Pancreas (tissue), 10 donors: ENCODE measurements at regions not wholly inside any gene's neighbourhood (a gene's known extent, or its start where the extent isn't known, plus 50 kb on each side); places are given as distances from the start of the nearest gene placed in this dataset.

Experiments used
- ATAC-seq, 4 donors: fragments of 200-7000 bp; cut with Tn5 transposase; one replicate each; pipeline versions ENCODE4 v1.8.0 to v1.9.1; 2020; ENCODE audit warnings: mild to moderate bottlenecking in 4 of 4, moderate library complexity in 4 of 4
- DNase-seq, 6 donors: peaks; one replicate each; pipeline ENCODE4 v3.0.0-alpha.2; 2020
- FAIRE-seq: peaks from 2 replicates; lab custom pipeline; 2012; peaks lifted over from hg19 to GRCh38; lab: Jason Lieb, UNC
- H3K27ac ChIP-seq, 4 donors: fragments of 200-600 bp; sonication (generic); 1 replicate in 3 of 4; 2 replicates in 1 of 4; pipeline versions ENCODE4 v1.5.0 to v1.8.0; 2020
- H3K27me3 ChIP-seq, 4 donors: fragments of 200-600 bp; one replicate each; pipeline ENCODE4 v1.8.0; 2021
- H3K36me3 ChIP-seq, 3 donors: fragments of 200-600 bp; sonication (generic) in 1 of 3; one replicate each; pipeline versions ENCODE4 v1.5.0 to v1.8.0; 2020 to 2021
- H3K4me1 ChIP-seq, 3 donors: fragments of 200-600 bp; one replicate each; pipeline ENCODE4 v1.8.0; 2021
- H3K4me3 ChIP-seq, 4 donors: fragments of 200-600 bp; sonication (generic) in 2 of 4; one replicate each; pipeline versions ENCODE4 v1.5.0 to v1.8.0; 2020 to 2021
- H3K9me3 ChIP-seq, 4 donors: fragments of 200-600 bp; one replicate each; pipeline ENCODE4 v1.8.0; 2021
- WGBS, 2 donors: extraction: QIAGEN DNeasy Blood & Tissue Kit; methylation state at CpG; one replicate each; pipeline ENCODE4 v1.1.7; 2013; 5-methylcytosine and 5-hydroxymethylcytosine counted together
- intact Hi-C, 3 donors: fragments of 100-400 bp; cut with DNase I; formaldehyde crosslinking; loops; one replicate each; pipeline versions ENCODE4 v1.11.1 to v1.14.2; 2022
- TF ChIP-seq, protein P1 (sequence below), 4 donors: fragments of 200-600 bp; sonication (generic) in 3 of 4; IDR thresholded peaks; one replicate each; pipeline versions ENCODE4 v1.5.0 to v1.8.0; 2021; ENCODE audit warnings: antibody characterized with exemption in 4 of 4
- donor health status: healthy with polysubstance abuse.
- donor health status: DM: no; HTN: no; CAD: no; lungs with moderate emphysema.
- donor health status: DM: no; HTN: no; CAD: no.
- donor health status: control.
- donor health status: control.
- donor health status: Bipolar disorder and iron deficiency.
- donor health status: DM: yes; HTN: yes; CAD: no.
- donor health status: DM: no; HTN: no; CAD: no.
- donor health status: DM: no; HTN: no; CAD: no.
- donor health status: DM: yes; HTN: yes; CAD: no.

DNA sequence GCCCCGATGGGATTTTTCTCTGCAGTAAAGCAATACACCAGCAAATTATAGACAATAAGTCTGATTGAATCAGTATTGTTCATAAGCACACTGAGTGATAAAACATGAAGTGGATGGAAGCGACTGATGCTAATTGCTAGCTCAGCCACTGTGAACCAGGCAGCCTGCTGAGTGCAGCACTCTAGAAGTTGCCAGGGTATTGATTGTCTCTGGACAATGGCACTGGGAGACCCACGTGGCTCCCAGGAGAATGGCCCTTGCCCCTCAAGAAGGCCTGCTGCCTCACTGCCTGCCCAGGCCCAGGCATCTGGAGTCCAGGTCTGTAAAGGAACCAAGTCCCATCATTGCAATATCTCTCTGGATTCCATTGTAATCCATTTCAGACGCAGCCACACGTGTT lies 80.4 kb upstream of the TCERG1L start:
- intact Hi-C loops = no loop called here
- no peak for ATAC-seq
- Histone ChIP-seq H3K4me1 (no peaks in the 10 kb centered on the region), H3K36me3 (no peaks in the 10 kb centered on the region), H3K9me3 (no peaks in the 10 kb centered on the region), H3K27me3 (no peaks in the 10 kb centered on the region), H3K27ac (no peak overlapping the region), H3K4me3 (no peak overlapping the region)
- TF ChIP-seq, protein P1, sequence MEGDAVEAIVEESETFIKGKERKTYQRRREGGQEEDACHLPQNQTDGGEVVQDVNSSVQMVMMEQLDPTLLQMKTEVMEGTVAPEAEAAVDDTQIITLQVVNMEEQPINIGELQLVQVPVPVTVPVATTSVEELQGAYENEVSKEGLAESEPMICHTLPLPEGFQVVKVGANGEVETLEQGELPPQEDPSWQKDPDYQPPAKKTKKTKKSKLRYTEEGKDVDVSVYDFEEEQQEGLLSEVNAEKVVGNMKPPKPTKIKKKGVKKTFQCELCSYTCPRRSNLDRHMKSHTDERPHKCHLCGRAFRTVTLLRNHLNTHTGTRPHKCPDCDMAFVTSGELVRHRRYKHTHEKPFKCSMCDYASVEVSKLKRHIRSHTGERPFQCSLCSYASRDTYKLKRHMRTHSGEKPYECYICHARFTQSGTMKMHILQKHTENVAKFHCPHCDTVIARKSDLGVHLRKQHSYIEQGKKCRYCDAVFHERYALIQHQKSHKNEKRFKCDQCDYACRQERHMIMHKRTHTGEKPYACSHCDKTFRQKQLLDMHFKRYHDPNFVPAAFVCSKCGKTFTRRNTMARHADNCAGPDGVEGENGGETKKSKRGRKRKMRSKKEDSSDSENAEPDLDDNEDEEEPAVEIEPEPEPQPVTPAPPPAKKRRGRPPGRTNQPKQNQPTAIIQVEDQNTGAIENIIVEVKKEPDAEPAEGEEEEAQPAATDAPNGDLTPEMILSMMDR (IDR thresholded peaks at IDR 0.05) = no peak
- DNase-seq = no peak
- 59 to 71% methylated on average over 5 of the region's 5 CpGs for WGBS, 2 donors
- no peak for FAIRE-seq

DNA sequence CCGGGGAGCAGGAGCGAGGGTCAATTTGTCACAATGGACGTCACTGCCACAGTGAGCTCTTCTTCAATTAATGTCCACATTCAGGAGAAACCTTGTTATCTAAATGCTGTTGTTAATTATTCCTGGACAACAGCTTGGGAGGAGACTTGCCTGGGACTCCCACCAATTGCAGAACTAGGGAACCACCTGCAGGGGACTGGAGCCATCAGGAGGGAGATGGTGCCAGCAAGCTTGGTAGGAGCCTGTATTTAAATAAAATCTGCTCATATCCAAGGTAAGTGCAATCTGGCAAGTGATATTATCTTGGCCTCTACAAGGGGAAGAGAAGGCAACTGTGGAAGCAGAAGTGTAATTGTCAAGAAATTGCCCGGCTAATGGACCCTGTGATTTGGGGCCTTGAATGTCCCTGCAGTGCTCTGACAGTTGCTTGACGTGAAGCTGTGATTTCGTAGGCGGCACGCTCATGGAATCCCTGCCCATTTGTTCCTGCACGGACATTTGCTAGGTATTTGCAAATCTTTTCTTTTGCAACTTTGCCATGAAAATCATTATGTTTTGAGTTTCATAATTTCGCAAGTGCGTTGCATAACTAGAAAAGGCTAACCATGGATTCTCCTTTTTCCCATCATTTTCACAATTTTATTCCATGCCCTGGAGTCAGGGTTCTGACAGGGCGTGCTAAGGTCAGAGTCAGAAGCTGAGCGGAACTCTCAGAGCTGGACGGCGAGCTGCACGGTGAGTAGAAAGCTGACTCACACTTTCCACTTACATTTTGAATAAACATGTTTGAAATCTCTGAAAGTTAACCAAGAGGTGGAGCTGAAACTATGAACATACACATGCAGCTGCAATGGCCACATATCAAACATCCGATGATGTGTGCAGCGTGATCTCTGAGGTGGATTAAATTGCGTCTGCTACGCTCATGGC lies 84.9 kb upstream of the TCERG1L start:
- intact Hi-C loops = no loop called here
- peak in 1 of 6 donors; percentile 12 for DNase-seq

DNA sequence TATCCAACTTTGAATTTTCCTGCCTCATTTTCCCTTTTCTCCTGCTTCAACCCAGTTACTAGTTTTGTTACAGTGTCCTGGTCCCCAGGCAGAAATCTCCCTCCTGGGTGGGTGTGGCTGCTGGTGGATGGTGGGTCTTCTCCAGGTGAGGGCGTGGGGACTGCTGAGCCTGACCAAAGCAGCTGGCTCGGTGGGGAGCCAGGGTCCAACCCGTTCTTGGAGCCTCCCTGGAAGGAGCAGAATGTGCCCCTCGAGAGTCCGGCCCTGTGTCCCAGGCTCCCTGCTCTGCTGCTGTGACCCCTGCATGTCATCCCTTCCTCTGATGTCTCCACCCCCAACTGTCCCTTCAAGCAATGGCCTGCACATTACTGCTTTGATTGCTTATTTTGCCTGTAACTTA lies 86.6 kb upstream of the TCERG1L start:
- no peak for ATAC-seq
- 64 to 66% methylated on average over 5 of the region's 5 CpGs for WGBS, 2 donors
- no peak for DNase-seq
- H3K4me3 ChIP-seq = no peak overlapping the region
- TF ChIP-seq, protein P1 (IDR thresholded peaks at IDR 0.05) = no peak
- H3K4me1 ChIP-seq = no peaks in the 10 kb centered on the region
- intact Hi-C loops = no loop called here
- no peak for FAIRE-seq
- no peaks in the 10 kb centered on the region for H3K27me3 ChIP-seq
- H3K9me3 ChIP-seq = no peaks in the 10 kb centered on the region
- H3K27ac ChIP-seq = no peak overlapping the region
- no peaks in the 10 kb centered on the region for H3K36me3 ChIP-seq

More for the DNA sequence above, 84.9 kb upstream of the TCERG1L start:
- H3K27me3 ChIP-seq = no peaks in the 10 kb centered on the region
- H3K4me3 ChIP-seq = no peak overlapping the region
- H3K36me3 ChIP-seq = no peaks in the 10 kb centered on the region
- H3K9me3 ChIP-seq = no peaks in the 10 kb centered on the region
- FAIRE-seq (no peak), ATAC-seq (peak; percentile 32 to 71 (median 51))
- 33 to 46% methylated on average over 20 of the region's 20 CpGs for WGBS, 2 donors
- TF ChIP-seq, protein P1 (IDR thresholded peaks at IDR 0.05) = no peak
- no peak overlapping the region for H3K27ac ChIP-seq
- no peaks in the 10 kb centered on the region for H3K4me1 ChIP-seq

DNA sequence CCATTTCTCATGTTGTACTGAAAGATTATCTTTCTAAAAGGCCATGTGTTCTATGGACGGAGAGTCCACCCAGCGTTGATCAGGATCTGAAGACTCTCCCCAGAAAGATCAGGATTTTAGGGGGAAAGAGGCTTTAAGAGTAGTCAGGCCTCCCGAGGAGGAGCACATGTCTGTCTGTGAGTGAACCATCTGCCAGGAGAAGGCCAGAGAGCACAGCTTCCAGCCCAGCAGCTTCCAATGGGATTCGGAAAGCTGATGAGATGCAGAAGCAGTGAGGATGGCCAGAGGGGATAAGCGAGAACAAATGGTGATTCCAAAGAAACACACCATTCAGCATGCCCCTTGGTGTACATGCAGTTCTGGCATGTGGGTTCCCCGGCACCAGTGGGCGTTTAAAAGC lies 88.5 kb upstream of the TCERG1L start:
- intact Hi-C loops = no loop called here
- no peak overlapping the region for H3K27ac ChIP-seq
- TF ChIP-seq, protein P1 (IDR thresholded peaks at IDR 0.05) = no peak
- H3K36me3 ChIP-seq = no peaks in the 10 kb centered on the region
- no peak for ATAC-seq
- no peaks in the 10 kb centered on the region for H3K4me1 ChIP-seq
- DNase-seq = no peak
- H3K9me3 ChIP-seq = no peaks in the 10 kb centered on the region
- no peak overlapping the region for H3K4me3 ChIP-seq
- no peak for FAIRE-seq
- no peaks in the 10 kb centered on the region for H3K27me3 ChIP-seq
- 64 to 74% methylated on average over 7 of the region's 7 CpGs for WGBS, 2 donors

DNA sequence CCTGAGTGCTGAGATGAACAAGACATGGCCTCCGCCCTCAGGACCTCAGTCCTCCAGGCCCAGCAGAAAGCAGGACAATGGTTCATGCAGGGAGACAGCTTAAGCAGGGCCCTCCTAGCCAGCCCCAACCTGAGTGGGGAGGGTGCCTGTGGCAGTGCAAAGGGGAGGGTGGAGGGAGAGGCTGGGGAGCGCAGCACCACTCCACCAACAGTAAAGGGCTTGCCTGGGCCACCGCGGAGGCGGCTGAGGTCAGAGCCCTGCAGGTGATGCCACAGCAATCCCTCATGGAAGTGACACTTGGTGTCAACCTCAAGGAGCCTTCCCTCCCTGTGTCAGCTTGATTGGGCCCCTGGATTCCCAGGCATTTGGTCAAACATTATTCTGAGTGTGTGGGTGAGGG lies 89.0 kb upstream of the TCERG1L start:
- H3K9me3 ChIP-seq = no peaks in the 10 kb centered on the region
- ATAC-seq (no peak), FAIRE-seq (no peak), DNase-seq (no peak)
- TF ChIP-seq, protein P1 (IDR thresholded peaks at IDR 0.05) = no peak
- H3K4me3 ChIP-seq = no peak overlapping the region
- no peaks in the 10 kb centered on the region for H3K27me3 ChIP-seq
- H3K36me3 ChIP-seq = no peaks in the 10 kb centered on the region
- WGBS, 2 donors = 69 to 75% methylated on average over 5 of the region's 5 CpGs
- no peak overlapping the region for H3K27ac ChIP-seq
- intact Hi-C loops = no loop called here
- H3K4me1 ChIP-seq = no peaks in the 10 kb centered on the region
